DND-41 (cell line): ENCODE measurements at regions not wholly inside any gene's neighbourhood (a gene's known extent, or its start where the extent isn't known, plus 50 kb on each side); places are given as distances from the start of the nearest gene placed in this dataset.

Experiments
- ATAC-seq: fragments of 200-7000 bp; cut with Tn5 transposase; 3 replicates; pipeline ENCODE4 v1.9.1; 2021; ENCODE audit warnings: low read depth; ENCODE audit not compliant: insufficient read depth
- DNase-seq: peaks from one replicate; pipeline ENCODE4 v3.0.0-alpha.2; 2020
- H2AFZ ChIP-seq: 2 replicates; pipeline ENCODE4 v1.6.0; 2012; ENCODE audit warnings: low read depth, low read length
- H3K27ac ChIP-seq: 2 replicates; pipeline ENCODE4 v1.5.1; 2012; ENCODE audit warnings: low read length, inconsistent platforms
- H3K27me3 ChIP-seq: fragments of 200-600 bp; sonication (generic); 2 replicates; pipeline ENCODE4 v1.6.0; 2012; ENCODE audit warnings: low read length, mild to moderate bottlenecking, inconsistent platforms; ENCODE audit not compliant: insufficient read depth, poor library complexity
- H3K36me3 ChIP-seq: 2 replicates; pipeline ENCODE4 v1.5.1; 2012; ENCODE audit warnings: low read length, inconsistent platforms; ENCODE audit not compliant: insufficient read depth
- H3K4me1 ChIP-seq: 2 replicates; pipeline ENCODE4 v1.5.1; 2012; ENCODE audit warnings: mild to moderate bottlenecking, low read length; ENCODE audit not compliant: insufficient read depth
- H3K4me2 ChIP-seq: 2 replicates; pipeline ENCODE4 v1.6.0; 2012; ENCODE audit warnings: mild to moderate bottlenecking, moderate library complexity, low read length, inconsistent platforms; ENCODE audit not compliant: insufficient read depth
- H3K4me3 ChIP-seq, 2 experiments: fragments of 200-600 bp in 1 of 2; shearing (Covaris generic) in 1 of 2; 2 replicates each; pipeline ENCODE4 v1.5.1; 2012 to 2016; ENCODE audit warnings: inconsistent platforms in 2 of 2, low read length in 2 of 2, mild to moderate bottlenecking in 2 of 2, low read depth in 1 of 2, moderate library complexity in 1 of 2
- H3K79me2 ChIP-seq: 2 replicates; pipeline ENCODE4 v1.6.0; 2012; ENCODE audit warnings: low read length, inconsistent platforms; ENCODE audit not compliant: insufficient read depth
- H3K9ac ChIP-seq: 2 replicates; pipeline ENCODE4 v1.6.0; 2012; ENCODE audit warnings: low read depth, mild to moderate bottlenecking, inconsistent platforms, low read length, moderate library complexity
- H3K9me3 ChIP-seq: 2 replicates; pipeline ENCODE4 v1.5.1; 2012; ENCODE audit warnings: low read length, moderate library complexity, mild to moderate bottlenecking, inconsistent platforms; ENCODE audit not compliant: insufficient read depth, severe bottlenecking
- H4K20me1 ChIP-seq: 2 replicates; pipeline ENCODE4 v1.6.0; 2012; ENCODE audit warnings: low read length; ENCODE audit not compliant: insufficient read depth
- EZH2 ChIP-seq: IDR thresholded peaks from 3 replicates; pipeline ENCODE4 v1.6.1; 2012; ENCODE audit warnings: borderline replicate concordance, low read depth, mild to moderate bottlenecking, moderate library complexity, low read length, inconsistent platforms; ENCODE audit not compliant: severe bottlenecking
- TF ChIP-seq, protein P1 (sequence below): IDR thresholded peaks from 2 replicates; pipeline ENCODE4 v1.5.1; 2012; ENCODE audit warnings: borderline replicate concordance, low read length, moderate library complexity, mild to moderate bottlenecking; ENCODE audit not compliant: poor library complexity, severe bottlenecking; ENCODE audit errors: extremely low read depth

DNA sequence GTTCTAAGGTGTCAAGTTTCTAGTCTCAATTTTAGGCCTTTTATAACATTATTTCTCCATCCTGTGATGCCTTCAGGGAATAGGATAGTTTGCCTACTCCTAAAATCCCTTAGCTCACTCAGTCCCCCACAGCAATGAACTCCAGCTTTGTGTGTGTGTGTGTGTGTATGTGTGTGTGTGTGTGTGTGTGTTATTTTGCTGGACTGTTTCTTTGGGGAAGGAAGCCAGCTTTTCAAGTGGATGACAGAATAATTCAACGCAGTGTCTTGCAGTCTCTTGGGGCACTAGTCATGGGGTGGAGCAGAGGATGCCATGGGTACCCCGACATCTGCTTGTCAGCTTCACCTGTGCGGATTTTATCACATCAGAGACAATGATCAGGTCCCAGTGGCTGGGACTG is 262.8 kb upstream of the DAPK1 start:
- Histone ChIP-seq H4K20me1 (no peaks in the 10 kb centered on the region), H3K79me2 (no peaks in the 10 kb centered on the region), H3K4me2 (no peak overlapping the region), H3K4me3 (no peak overlapping the region), H3K9ac (no peak overlapping the region), H3K36me3 (no peaks in the 10 kb centered on the region), H3K27me3 (no peaks in the 10 kb centered on the region), H2AFZ (no peak overlapping the region), H3K27ac (no peak overlapping the region), H3K9me3 (no peaks in the 10 kb centered on the region), H3K4me1 (no peaks in the 10 kb centered on the region)
- TF ChIP-seq, protein P1, sequence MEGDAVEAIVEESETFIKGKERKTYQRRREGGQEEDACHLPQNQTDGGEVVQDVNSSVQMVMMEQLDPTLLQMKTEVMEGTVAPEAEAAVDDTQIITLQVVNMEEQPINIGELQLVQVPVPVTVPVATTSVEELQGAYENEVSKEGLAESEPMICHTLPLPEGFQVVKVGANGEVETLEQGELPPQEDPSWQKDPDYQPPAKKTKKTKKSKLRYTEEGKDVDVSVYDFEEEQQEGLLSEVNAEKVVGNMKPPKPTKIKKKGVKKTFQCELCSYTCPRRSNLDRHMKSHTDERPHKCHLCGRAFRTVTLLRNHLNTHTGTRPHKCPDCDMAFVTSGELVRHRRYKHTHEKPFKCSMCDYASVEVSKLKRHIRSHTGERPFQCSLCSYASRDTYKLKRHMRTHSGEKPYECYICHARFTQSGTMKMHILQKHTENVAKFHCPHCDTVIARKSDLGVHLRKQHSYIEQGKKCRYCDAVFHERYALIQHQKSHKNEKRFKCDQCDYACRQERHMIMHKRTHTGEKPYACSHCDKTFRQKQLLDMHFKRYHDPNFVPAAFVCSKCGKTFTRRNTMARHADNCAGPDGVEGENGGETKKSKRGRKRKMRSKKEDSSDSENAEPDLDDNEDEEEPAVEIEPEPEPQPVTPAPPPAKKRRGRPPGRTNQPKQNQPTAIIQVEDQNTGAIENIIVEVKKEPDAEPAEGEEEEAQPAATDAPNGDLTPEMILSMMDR, result no peak
- no peak for TF ChIP-seq EZH2
- ATAC-seq, result no peak
- no peak for DNase-seq

DNA sequence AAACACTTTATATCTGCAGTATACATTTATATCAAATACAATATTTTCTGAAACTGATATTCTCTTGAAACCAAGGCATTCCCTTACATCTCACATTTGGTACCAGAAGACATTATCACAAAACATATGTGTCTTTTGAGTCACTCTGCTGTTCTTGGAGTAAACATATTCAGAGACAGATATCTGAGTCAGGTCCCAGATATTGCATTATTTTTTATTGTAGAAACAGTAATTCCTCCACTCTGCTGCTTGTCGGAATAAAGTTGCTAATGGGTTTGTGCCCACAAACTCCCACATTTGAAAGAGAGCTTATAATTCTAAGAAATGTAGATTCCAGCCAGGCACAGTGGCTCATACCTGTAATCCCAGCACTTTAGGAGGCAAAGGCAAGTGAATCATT is 261.1 kb upstream of the DAPK1 start:
- Histone ChIP-seq H2AFZ (no peak overlapping the region), H3K27me3 (no peaks in the 10 kb centered on the region), H3K79me2 (no peaks in the 10 kb centered on the region), H3K27ac (no peak overlapping the region), H3K4me2 (no peak overlapping the region), H3K9me3 (no peaks in the 10 kb centered on the region), H3K4me3 (no peak overlapping the region), H3K36me3 (no peaks in the 10 kb centered on the region), H3K4me1 (no peaks in the 10 kb centered on the region), H4K20me1 (no peaks in the 10 kb centered on the region), H3K9ac (no peak overlapping the region)
- no peak for TF ChIP-seq EZH2
- TF ChIP-seq, protein P1, result no peak
- no peak for ATAC-seq
- no peak for DNase-seq

DNA sequence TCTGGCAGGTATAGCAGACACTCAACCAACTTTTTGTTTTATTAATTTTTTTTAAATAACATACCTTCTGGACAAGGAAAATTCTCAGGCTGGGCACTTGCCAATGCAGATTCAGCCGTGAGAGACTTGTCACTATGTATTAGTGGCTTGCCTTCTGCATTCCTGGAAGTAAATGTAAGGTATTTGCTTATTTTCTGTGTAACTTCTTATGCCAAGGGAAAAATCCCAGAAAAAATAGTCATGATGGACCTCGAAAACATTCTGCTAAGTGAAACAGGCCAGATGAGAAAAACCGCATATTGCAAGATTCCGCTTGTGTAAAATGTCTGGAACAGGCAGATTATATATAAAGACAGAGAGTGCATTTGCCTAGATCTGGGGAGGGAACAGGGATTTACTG is 260.3 kb upstream of the DAPK1 start:
- no peaks in the 10 kb centered on the region for H3K27me3 ChIP-seq
- no peak for DNase-seq
- ATAC-seq, result no peak

More for the DNA sequence above, 260.3 kb upstream of the DAPK1 start:
- Histone ChIP-seq H3K9ac (no peak overlapping the region), H3K36me3 (no peaks in the 10 kb centered on the region), H3K9me3 (no peaks in the 10 kb centered on the region), H4K20me1 (no peaks in the 10 kb centered on the region), H3K4me2 (no peak overlapping the region), H3K27ac (no peak overlapping the region), H2AFZ (no peak overlapping the region), H3K4me1 (no peaks in the 10 kb centered on the region), H3K79me2 (no peaks in the 10 kb centered on the region), H3K4me3 (no peak overlapping the region)
- no peak for TF ChIP-seq EZH2
- TF ChIP-seq, protein P1, result no peak
